SH-SY5Y (cell line): ENCODE measurements at regions not wholly inside any gene's neighbourhood (a gene's known extent, or its start where the extent isn't known, plus 50 kb on each side); places are given as distances from the start of the nearest gene placed in this dataset.
A peak's percentile ranks its signal among the peaks of the same experiment; 100 is the strongest.

ENCODE experiments used
- GATA2 ChIP-seq: IDR thresholded peaks from 2 replicates; pipeline ENCODE4 v1.6.1; 2011; ENCODE audit warnings: mild to moderate bottlenecking, low read depth, low read length
- GATA3 ChIP-seq: IDR thresholded peaks from 2 replicates; pipeline ENCODE4 v1.6.1; 2011; ENCODE audit warnings: low read depth, mild to moderate bottlenecking, low read length, moderate library complexity

- TF ChIP-seq GATA2 (no peak), GATA3 (no peak)
Observed at GRCh38 chr1:56079391-56079790, 500.0 kb downstream of the PLPP3 start.

GRCh38 chr1:56077206-56077605 is 502.2 kb downstream of the PLPP3 start:
- TF ChIP-seq GATA3 = no peak
- no peak for TF ChIP-seq GATA2

DNA sequence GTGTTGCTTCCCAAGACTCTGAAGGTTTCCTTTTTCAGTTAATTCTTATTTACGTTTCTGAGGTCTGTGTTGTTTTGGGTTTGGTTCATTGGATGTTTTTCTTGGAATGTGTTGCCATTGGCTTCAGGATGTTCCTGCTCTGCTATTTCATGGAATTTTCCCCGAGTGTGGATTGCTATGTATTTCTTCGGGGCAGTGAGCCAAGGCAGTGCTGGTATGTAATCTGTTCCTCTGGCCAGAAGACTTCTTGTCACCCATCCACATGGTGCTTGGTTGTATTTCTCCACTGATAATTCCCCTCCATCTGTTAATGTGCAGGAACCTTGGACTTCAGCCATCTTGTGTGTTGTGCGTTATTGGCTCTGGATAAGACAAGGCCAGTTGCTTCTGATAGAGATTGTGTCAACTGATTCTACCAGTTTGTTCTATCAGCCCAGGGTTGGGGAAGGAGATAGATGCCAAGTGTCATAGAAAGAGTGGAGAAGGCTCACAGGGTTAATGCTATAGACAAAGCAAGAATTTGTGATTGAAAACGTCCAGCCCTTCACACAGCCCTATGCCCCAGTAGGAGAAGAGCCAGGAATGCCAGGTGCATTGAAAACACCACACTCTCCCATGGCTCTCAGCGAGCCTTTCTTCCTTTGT is 505.2 kb downstream of the PLPP3 start:
- TF ChIP-seq GATA2 (no peak), GATA3 (no peak)

DNA sequence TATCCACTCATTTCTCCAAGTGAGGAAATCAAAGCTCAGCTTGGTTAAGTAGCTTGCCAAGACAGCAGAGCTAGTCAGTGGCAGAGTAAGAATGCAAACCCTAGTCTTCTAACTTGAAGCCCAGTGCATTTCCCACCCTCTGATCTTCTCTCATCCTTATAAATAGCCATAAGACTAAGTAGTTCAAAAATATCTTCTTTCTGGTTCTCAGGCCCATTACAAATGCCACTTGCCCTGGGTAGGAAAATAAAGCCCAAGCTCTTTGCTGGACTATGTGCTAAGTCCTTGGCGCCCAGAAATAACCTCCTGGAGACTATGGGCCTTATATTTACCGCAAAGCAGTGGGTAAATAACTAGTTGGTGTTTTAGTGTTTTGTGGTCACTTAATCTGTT is 505.8 kb downstream of the PLPP3 start:
- TF ChIP-seq GATA3 (no peak), GATA2 (no peak)

GRCh38 chr1:56073206-56073605 is 506.2 kb downstream of the PLPP3 start:
- no peak for TF ChIP-seq GATA3
- TF ChIP-seq GATA2 = no peak

DNA sequence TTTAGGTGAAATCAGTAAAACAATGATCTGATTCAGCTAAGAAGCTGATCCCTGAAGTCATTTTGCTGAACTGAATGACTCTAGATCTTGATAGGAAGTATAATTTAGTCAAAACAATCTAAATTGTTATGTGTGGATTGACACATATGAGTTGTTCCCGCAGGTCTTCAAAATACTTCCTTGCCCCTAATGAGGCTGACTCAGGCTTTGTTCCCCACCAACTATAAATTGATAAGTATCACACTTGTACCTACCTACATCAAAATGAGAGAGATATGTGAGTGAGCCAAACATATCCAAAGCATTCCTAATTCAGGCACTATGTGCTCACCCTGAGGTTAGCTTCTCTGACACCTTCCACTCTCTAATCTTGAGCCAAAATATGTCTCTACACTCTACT is 507.1 kb downstream of the PLPP3 start:
- TF ChIP-seq GATA2 (no peak), GATA3 (no peak)

DNA sequence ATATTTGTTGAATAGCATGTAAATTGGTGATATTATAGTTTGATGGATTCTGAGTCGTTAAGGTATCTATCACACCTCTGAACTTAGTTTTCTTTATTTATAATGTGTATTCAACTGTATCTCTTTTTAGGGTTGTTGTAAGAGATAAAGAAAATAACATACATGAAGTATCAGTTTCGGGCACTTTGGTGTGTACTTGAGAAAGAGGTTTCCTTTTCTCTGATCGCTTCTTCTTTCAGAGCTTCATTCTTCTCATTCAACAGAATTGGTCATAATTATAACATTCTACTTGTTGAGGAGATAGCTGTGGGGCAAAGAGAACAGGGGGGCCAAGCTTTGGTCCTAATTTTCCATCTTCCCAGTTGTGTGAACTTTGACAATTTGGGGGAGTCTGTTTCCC is 508.0 kb downstream of the PLPP3 start:
- TF ChIP-seq GATA2 = no peak
- no peak for TF ChIP-seq GATA3

DNA sequence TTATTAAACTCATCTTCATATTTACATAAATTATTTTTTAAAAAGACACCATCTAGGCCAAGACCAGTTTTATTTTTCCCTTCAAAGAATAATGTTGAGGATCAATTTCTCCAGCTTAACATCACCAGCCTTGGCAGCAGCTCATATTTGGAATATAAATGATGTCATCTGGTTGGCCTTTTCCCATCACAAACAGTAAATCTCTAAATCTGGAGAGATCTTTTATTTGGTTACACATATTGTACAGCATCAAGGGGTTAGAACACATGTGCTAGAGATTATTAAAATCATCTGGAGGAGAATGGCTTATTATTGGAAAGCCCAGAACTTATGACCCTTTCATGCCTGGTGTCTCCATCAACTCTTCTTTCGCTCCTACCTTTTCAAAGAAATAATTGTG is 508.8 kb downstream of the PLPP3 start:
- TF ChIP-seq GATA3 (peak; percentile 38; the same call in 1 of the 2 replicates), GATA2 (peak; percentile 5; the same call in 1 of the 2 replicates)

DNA sequence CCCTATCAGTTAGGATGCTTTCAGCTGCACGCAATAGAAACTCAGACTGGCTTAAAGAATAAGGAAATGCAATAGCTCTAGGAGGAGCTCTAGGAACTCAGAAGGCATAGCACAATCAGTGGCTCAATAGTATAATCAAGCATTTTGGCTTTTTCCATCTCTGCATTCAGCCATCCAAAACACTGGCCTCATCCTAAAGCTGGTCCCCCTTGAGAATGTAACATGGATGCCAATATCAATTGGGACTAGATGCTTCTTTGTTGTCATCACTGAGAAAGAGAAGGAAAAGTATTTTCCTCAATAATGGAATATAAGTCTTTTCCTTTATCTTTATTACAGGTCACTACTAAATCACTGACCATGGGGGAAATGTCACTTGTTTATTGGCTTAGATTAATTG is 509.5 kb downstream of the PLPP3 start:
- TF ChIP-seq GATA2 (no peak), GATA3 (no peak)

GRCh38 chr1:56068908-56069307 is 510.5 kb downstream of the PLPP3 start:
- TF ChIP-seq GATA3 (no peak), GATA2 (no peak)

- TF ChIP-seq GATA3 (no peak), GATA2 (no peak)
Observed at GRCh38 chr1:56068210-56068609, 511.2 kb downstream of the PLPP3 start.

DNA sequence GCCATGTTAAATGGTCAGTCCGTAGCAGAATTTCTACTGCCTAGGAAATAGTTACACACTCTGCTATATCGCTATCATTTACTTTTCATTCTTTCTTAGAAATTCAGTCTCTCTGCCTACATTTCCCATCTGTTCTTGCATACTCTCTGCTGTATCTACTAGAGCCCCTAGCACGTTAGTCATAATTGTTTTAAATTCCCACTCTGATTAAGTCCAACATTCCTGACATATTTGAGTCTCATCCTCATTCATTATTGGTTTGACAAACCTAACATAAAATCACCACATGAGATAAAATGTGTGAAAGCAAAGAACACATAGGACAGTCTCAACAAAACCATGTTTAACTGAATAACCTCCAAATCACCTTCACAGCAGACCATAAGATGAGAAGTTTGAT is 513.6 kb downstream of the PLPP3 start:
- TF ChIP-seq GATA2 = no peak
- TF ChIP-seq GATA3 = no peak

- TF ChIP-seq GATA2 = no peak
- TF ChIP-seq GATA3 = no peak
Observed at GRCh38 chr1:56064705-56065104, 514.7 kb downstream of the PLPP3 start.

- TF ChIP-seq GATA2 (no peak), GATA3 (no peak)
Observed at GRCh38 chr1:56063461-56063860, 515.9 kb downstream of the PLPP3 start.

GRCh38 chr1:56062625-56063024 is 516.7 kb downstream of the PLPP3 start:
- TF ChIP-seq GATA2 = no peak
- TF ChIP-seq GATA3 = no peak

DNA sequence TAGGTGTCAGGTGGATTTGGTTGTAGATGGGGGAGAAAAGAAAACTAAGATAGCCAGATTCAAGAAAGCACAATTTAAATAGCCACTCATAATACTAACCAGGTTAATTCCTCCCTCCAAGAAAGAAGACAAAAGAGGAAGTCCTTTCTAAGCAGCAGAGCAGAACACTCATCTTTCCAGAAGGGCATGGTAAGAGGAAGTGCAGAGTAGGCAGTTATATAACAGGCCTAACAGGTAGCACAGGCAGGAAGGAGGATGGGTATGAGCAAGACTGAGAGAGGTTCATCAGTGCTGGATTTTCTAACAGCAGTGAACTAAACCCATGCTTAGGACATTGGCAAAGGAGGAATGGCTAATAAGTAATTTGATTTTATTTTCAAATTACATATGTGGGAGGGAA is 517.5 kb downstream of the PLPP3 start:
- TF ChIP-seq GATA3 (no peak), GATA2 (no peak)

DNA sequence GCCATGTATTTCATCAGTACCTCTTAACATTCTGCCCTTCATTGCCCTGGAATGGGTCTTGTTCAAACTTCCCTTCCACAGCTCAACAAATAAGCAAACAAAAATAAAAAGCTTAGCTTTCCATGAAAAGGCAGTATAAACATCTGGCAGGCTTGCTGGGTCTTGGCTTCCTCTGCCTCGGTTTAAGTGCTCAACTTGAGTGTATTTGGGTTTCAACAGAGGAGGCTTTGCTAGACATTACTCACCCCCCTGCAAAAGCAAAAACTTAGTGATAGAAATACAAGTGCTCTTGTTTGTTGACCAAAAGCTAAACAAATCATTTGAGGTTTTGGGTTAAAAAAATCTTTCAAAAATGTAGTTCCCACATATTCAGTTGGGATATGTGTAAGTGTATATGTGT is 518.5 kb downstream of the PLPP3 start:
- TF ChIP-seq GATA2 = no peak
